CD4-positive, alpha-beta T cell treated with Interleukin-1 beta for 1 hour (primary cell): ENCODE measurements at regions not wholly inside any gene's neighbourhood (a gene's known extent, or its start where the extent isn't known, plus 50 kb on each side); places are given as distances from the start of the nearest gene placed in this dataset.

ENCODE experiments used
- DNase-seq, 2 donors: peaks; one replicate each; pipeline ENCODE4 v3.0.0-alpha.2; 2020 to 2022

DNA sequence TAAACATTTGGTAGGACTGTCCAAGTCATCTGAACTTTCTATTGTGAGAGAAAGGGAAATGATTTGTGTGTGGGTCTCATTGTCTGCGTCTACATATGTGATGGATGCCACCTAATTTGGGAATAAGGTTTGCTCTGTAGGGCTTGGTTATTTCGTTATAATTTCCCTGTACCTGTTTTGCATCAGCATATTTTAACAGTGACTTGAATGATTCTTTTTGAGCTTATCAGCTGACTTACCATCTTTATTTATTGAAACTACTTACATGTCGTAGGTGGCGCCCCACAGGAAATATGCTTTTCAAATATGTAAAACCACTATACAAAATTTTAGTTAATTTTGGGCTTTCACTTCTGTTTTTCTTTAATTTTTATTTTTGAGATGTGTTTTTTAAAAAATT lies 56.5 kb upstream of the BCAT1 start:
- DNase-seq = no peak

DNA sequence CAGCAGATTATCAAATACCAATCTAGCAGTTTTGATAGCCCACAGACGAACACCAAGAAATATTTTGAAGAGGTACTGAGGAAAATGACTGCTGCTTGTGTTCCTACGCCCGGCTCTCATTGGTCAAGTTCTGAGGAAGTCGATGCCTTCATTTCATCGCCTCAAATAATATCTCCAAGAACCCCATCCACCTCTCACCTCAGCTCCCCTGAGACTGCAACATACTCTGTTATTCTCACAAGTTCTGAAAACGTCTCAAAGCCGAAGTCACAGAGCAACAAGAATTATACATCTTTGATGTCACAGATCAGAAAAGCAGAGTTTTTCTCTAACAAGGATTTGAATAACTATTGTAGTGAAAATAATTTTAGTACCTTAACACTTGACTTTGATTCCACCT lies 55.5 kb upstream of the BCAT1 start:
- DNase-seq = no peak

DNA sequence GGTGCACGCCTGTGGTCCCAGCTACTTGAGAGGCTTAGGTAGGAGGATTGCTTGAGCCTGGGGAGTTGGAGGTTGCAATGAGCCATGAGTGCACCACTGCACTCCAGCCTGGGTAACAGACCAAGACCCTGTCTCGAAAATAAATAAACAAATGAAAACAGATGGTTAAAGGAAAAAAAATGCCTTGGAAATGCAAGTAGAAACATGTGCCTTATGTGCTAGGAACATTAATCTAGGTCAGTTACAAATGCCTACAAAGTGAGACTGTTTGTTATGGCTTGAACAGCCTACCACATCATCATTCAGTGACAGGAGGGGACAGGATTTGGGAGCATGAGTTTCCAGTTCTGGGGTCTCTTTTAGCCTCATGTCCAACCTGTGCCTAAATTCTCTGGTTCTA lies 52.4 kb upstream of the BCAT1 start:
- DNase-seq = no peak
